H1 (cell line): ENCODE measurements at regions not wholly inside any gene's neighbourhood (a gene's known extent, or its start where the extent isn't known, plus 50 kb on each side); places are given as distances from the start of the nearest gene placed in this dataset.

Experiments used
- CTCF ChIA-PET: fragments of 300-600 bp; sonication (Branson Sonifier 250); formaldehyde crosslinking; loops from one replicate; lab custom pipeline; 2021; ENCODE audit not compliant: partially characterized antibody; lab: Charles Lee
- POLR2A ChIA-PET: fragments of 300-600 bp; sonication (Branson Sonifier 250); formaldehyde crosslinking; loops from one replicate; lab custom pipeline; 2021; ENCODE audit warnings: inconsistent platforms; ENCODE audit not compliant: partially characterized antibody; lab: Charles Lee
- DNase-seq, 2 experiments: peaks; one replicate each; pipeline versions ENCODE4 v3.0.0 to v3.0.0-alpha.2; 2010 to 2022; ENCODE audit warnings: low spot score in 2 of 2, low read depth in 1 of 2, mixed read lengths in 1 of 2
- FAIRE-seq: peaks from 2 replicates; lab custom pipeline; 2011; peaks lifted over from hg19 to GRCh38; lab: Jason Lieb, UNC
- H2AFZ ChIP-seq: 2 replicates; pipeline ENCODE4 v1.8.1; 2012; ENCODE audit warnings: low read length, inconsistent platforms
- H2AK5ac ChIP-seq: 2 replicates; pipeline ENCODE4 v1.6.1; 2013; ENCODE audit warnings: low read depth, low read length
- H2BK120ac ChIP-seq: replicated peaks from 2 replicates; pipeline ENCODE3; 2013; ENCODE audit warnings: low read depth, low read length, inconsistent platforms
- H2BK12ac ChIP-seq: 2 replicates; pipeline ENCODE4 v1.6.1; 2013; ENCODE audit warnings: low read depth, low read length
- H2BK15ac ChIP-seq: 2 replicates; pipeline ENCODE4 v1.6.1; 2013; ENCODE audit warnings: low read length
- H2BK20ac ChIP-seq: 2 replicates; pipeline ENCODE4 v1.6.1; 2013; ENCODE audit warnings: low read length
- H2BK5ac ChIP-seq: 2 replicates; pipeline ENCODE4 v1.6.1; 2013; ENCODE audit warnings: low read depth, low read length
- H3K14ac ChIP-seq: 2 replicates; pipeline ENCODE4 v1.6.1; 2013; ENCODE audit warnings: inconsistent platforms; ENCODE audit not compliant: insufficient read length
- H3K18ac ChIP-seq: 2 replicates; pipeline ENCODE4 v1.6.1; 2013; ENCODE audit warnings: low read length; ENCODE audit errors: extremely low read depth
- H3K23ac ChIP-seq: 2 replicates; pipeline ENCODE4 v1.6.1; 2013; ENCODE audit warnings: inconsistent platforms; ENCODE audit not compliant: insufficient read length
- H3K23me2 ChIP-seq: 2 replicates; pipeline ENCODE4 v1.6.1; 2013; ENCODE audit warnings: low read depth, low read length
- H3K27ac ChIP-seq: 2 replicates; pipeline ENCODE4 v1.6.1; 2011; ENCODE audit warnings: low read depth, low read length, inconsistent platforms
- H3K27me3 ChIP-seq, 4 experiments: replicated peaks in 1 of 4; 1 replicate in 1 of 4; 2 replicates in 3 of 4; pipeline versions ENCODE4 v1.6.1 to v1.8.1; 2011 to 2013; ENCODE audit warnings: low read length in 3 of 4, mild to moderate bottlenecking in 3 of 4, inconsistent platforms in 2 of 4, mixed read lengths in 2 of 4, moderate library complexity in 1 of 4; ENCODE audit not compliant: control insufficient read depth in 3 of 4, insufficient read depth in 3 of 4; ENCODE audit errors: extremely low read depth in 1 of 4
- H3K36me3 ChIP-seq, 4 experiments: 2 replicates each; pipeline versions ENCODE4 v1.6.1 to v1.8.1; 2011 to 2013; ENCODE audit warnings: mild to moderate bottlenecking in 4 of 4, low read length in 3 of 4, moderate library complexity in 2 of 4, control low read depth in 1 of 4, inconsistent platforms in 1 of 4; ENCODE audit not compliant: insufficient read depth in 4 of 4, control insufficient read depth in 2 of 4
- H3K4ac ChIP-seq: replicated peaks from 2 replicates; pipeline ENCODE3; 2013; ENCODE audit warnings: low read length, low read depth, mixed read lengths, inconsistent platforms; ENCODE audit not compliant: insufficient read length
- H3K4me1 ChIP-seq, 4 experiments: replicated peaks in 1 of 4; 1 replicate in 1 of 4; 2 replicates in 3 of 4; pipeline versions ENCODE4 v1.6.1 to v1.8.1; 2011 to 2013; ENCODE audit warnings: low read length in 3 of 4, inconsistent platforms in 2 of 4, mixed read lengths in 1 of 4; ENCODE audit not compliant: insufficient read depth in 4 of 4, control insufficient read depth in 3 of 4
- H3K4me2 ChIP-seq, 2 experiments: 2 replicates each; pipeline versions ENCODE4 v1.6.1 to v1.8.1; 2011 to 2013; ENCODE audit warnings: low read depth in 2 of 2, low read length in 2 of 2, control low read depth in 1 of 2, inconsistent platforms in 1 of 2, mild to moderate bottlenecking in 1 of 2; ENCODE audit not compliant: insufficient read depth in 1 of 2
- H3K4me3 ChIP-seq, 4 experiments: fragments of 200-600, 300-600 bp in 1 of 4; sonication (generic), shearing (Covaris generic), sonication (Bioruptor Twin) in 1 of 4; 2 replicates each; pipeline versions ENCODE4 v1.5.1 to v1.8.1; 2011 to 2016; ENCODE audit warnings: low read length in 4 of 4, low read depth in 3 of 4, control low read depth in 2 of 4, inconsistent platforms in 2 of 4, mild to moderate bottlenecking in 2 of 4, mixed read lengths in 1 of 4, moderate library complexity in 1 of 4; ENCODE audit not compliant: insufficient read depth in 2 of 4; ENCODE audit errors: extremely low read depth in 1 of 4
- H3K56ac ChIP-seq: replicated peaks from 2 replicates; pipeline ENCODE3; 2013; ENCODE audit warnings: low read depth, mild to moderate bottlenecking, mixed read lengths, low read length, inconsistent platforms; ENCODE audit not compliant: insufficient read length
- H3K79me1 ChIP-seq: 2 replicates; pipeline ENCODE4 v1.6.1; 2013; ENCODE audit warnings: low read depth, low read length, control low read depth
- H3K79me2 ChIP-seq, 2 experiments: 2 replicates each; pipeline versions ENCODE4 v1.6.1 to v1.8.1; 2012 to 2013; ENCODE audit warnings: low read length in 2 of 2, mild to moderate bottlenecking in 2 of 2, inconsistent platforms in 1 of 2; ENCODE audit not compliant: insufficient read depth in 2 of 2, control insufficient read depth in 1 of 2
- H3K9ac ChIP-seq, 4 experiments: replicated peaks in 1 of 4; 1 replicate in 1 of 4; 2 replicates in 3 of 4; pipeline versions ENCODE4 v1.6.1 to v1.8.1; 2011 to 2013; ENCODE audit warnings: low read depth in 3 of 4, low read length in 3 of 4, control low read depth in 2 of 4, mild to moderate bottlenecking in 2 of 4, moderate library complexity in 2 of 4, inconsistent platforms in 1 of 4; ENCODE audit errors: extremely low read depth in 1 of 4
- H3K9me3 ChIP-seq, 2 experiments: 2 replicates each; pipeline versions ENCODE4 v1.6.1 to v1.8.1; 2012 to 2013; ENCODE audit warnings: mild to moderate bottlenecking in 2 of 2, moderate library complexity in 2 of 2, control low read depth in 1 of 2, inconsistent platforms in 1 of 2, low read depth in 1 of 2, low read length in 1 of 2, mixed read lengths in 1 of 2; ENCODE audit not compliant: insufficient read depth in 2 of 2
- H4K20me1 ChIP-seq, 2 experiments: replicated peaks in 1 of 2; 2 replicates each; pipeline versions ENCODE3 to v1.8.1; 2011 to 2013; ENCODE audit warnings: inconsistent platforms in 2 of 2, low read length in 2 of 2, mild to moderate bottlenecking in 1 of 2; ENCODE audit not compliant: insufficient read depth in 2 of 2, control insufficient read depth in 1 of 2
- H4K5ac ChIP-seq: 2 replicates; pipeline ENCODE4 v1.6.1; 2013; ENCODE audit warnings: low read length, low read depth, mixed read lengths, inconsistent platforms; ENCODE audit not compliant: insufficient read length
- H4K8ac ChIP-seq: 2 replicates; pipeline ENCODE4 v1.8.0; 2013; ENCODE audit warnings: mild to moderate bottlenecking, moderate library complexity, low read length, inconsistent platforms; ENCODE audit not compliant: insufficient read depth; ENCODE audit errors: extremely low read depth
- H4K91ac ChIP-seq: replicated peaks from 2 replicates; pipeline ENCODE3; 2013; ENCODE audit warnings: low read length, mixed read lengths, inconsistent platforms; ENCODE audit not compliant: insufficient read length
- CBX5 ChIP-seq: fragments of 300-800, 300-1000 bp; sonication (generic); IDR thresholded peaks from 2 replicates; pipeline ENCODE4 v1.7.1; 2016; ENCODE audit warnings: antibody characterized with exemption, low read length, low read depth
- CBX8 ChIP-seq: fragments of 300-800, 300-1000 bp; sonication (generic); IDR thresholded peaks from 2 replicates; pipeline ENCODE4 v1.7.1; 2016; ENCODE audit warnings: low read depth, low read length, borderline replicate concordance
- CEBPB ChIP-seq: IDR thresholded peaks from 2 replicates; pipeline ENCODE4 v1.6.1; 2012; ENCODE audit warnings: low read depth, low read length
- CTBP2 ChIP-seq: IDR thresholded peaks from 2 replicates; pipeline ENCODE4 v1.7.0; 2011; ENCODE audit warnings: borderline replicate concordance, mild to moderate bottlenecking, moderate library complexity, mixed read lengths, low read length; ENCODE audit not compliant: insufficient read depth, insufficient read length
- EGR1 ChIP-seq: IDR thresholded peaks from 2 replicates; pipeline ENCODE4 v1.6.1; 2011; ENCODE audit warnings: low read depth, low read length, borderline replicate concordance
- EZH2 ChIP-seq: fragments of 200-600 bp; sonication (generic); IDR thresholded peaks from 2 replicates; pipeline ENCODE4 v1.7.1; 2012; ENCODE audit warnings: low read depth, mild to moderate bottlenecking, moderate library complexity, low read length, inconsistent platforms; ENCODE audit not compliant: severe bottlenecking
- MAFK ChIP-seq: IDR thresholded peaks from 2 replicates; pipeline ENCODE4 v1.6.1; 2012; ENCODE audit warnings: low read depth, mild to moderate bottlenecking, improper control_type of control experiment, low read length
- PHF8 ChIP-seq: fragments of 200-600 bp; sonication (generic); conservative IDR thresholded peaks from 2 replicates; pipeline ENCODE4 v1.7.1; 2012; ENCODE audit warnings: low read depth, mild to moderate bottlenecking, inconsistent platforms, low read length, moderate library complexity
- POU5F1 ChIP-seq: IDR thresholded peaks from 2 replicates; pipeline ENCODE4 v1.6.1; 2011; ENCODE audit warnings: low read depth, mild to moderate bottlenecking, low read length, moderate library complexity
- RBBP5 ChIP-seq: IDR thresholded peaks from 2 replicates; pipeline ENCODE4 v1.7.1; 2012; ENCODE audit warnings: low read depth, mild to moderate bottlenecking, inconsistent platforms, low read length, moderate library complexity, borderline replicate concordance
- RFX5 ChIP-seq: IDR thresholded peaks from 2 replicates; pipeline ENCODE4 v1.6.1; 2011; ENCODE audit warnings: low read depth, low read length, improper control_type of control experiment, borderline replicate concordance
- RXRA ChIP-seq: IDR thresholded peaks from 2 replicates; pipeline ENCODE4 v1.6.1; 2011; ENCODE audit warnings: low read depth, mild to moderate bottlenecking, low read length, moderate library complexity; ENCODE audit not compliant: insufficient read depth
- SP1 ChIP-seq: IDR thresholded peaks from 2 replicates; pipeline ENCODE4 v1.6.1; 2011; ENCODE audit warnings: low read depth, low read length
- WGBS, 2 experiments: shearing (Covaris generic) in 1 of 2; methylation state at CpG; one replicate each; pipeline versions ENCODE4 v1.1.6 to v1.1.7; 2013 to 2015; ENCODE audit warnings: low lambda C conversion rate in 2 of 2, mixed read lengths in 2 of 2, inconsistent platforms in 1 of 2, low coverage in 1 of 2, missing lambda C conversion rate in 1 of 2; ENCODE audit not compliant: insufficient replicate concordance in 2 of 2, insufficient coverage in 1 of 2, insufficient read length in 1 of 2; ENCODE audit errors: extremely low coverage in 1 of 2, missing lambda C conversion rate in 1 of 2; 5-methylcytosine and 5-hydroxymethylcytosine counted together
- TF ChIP-seq, protein P1 (sequence below): IDR thresholded peaks from 2 replicates; pipeline ENCODE4 v1.6.1; 2012; ENCODE audit warnings: inconsistent platforms

DNA sequence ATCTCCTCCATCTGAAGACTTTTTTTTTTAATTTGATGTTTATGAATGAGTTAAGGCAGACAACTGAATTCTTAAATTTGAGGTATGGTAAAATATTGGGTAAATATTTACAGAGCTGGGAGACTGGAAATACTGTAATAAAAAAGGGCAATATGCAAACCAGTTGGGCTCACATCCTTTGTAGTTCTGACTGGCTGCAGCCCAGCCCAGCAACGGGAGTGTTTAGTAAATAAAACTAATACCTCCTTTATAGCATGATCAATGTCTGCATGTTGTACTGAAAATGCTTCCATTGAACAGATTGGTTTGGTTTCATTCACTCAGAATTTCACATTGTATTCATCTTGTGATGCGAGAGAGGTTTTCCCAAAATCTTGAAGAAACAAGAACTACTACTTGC is 365.0 kb downstream of the DMRT2 start:
- DNase-seq, result no peak
- no peak overlapping the region for H4K91ac ChIP-seq
- H3K27me3 ChIP-seq, result no peaks in the 10 kb centered on the region
- no peak overlapping the region for H2BK20ac ChIP-seq
- no peak overlapping the region for H3K4ac ChIP-seq
- no peak for FAIRE-seq
- H3K18ac ChIP-seq, result no peak overlapping the region
- no peak overlapping the region for H3K4me2 ChIP-seq
- H3K4me3 ChIP-seq, result no peak overlapping the region
- H2AFZ ChIP-seq, result no peak overlapping the region
- H2BK120ac ChIP-seq, result no peak overlapping the region
- H2BK5ac ChIP-seq, result no peak overlapping the region
- H3K9me3 ChIP-seq, result peaks cover 66 to 88% of the 10 kb centered on the region in 2 experiments
- H3K4me1 ChIP-seq, result no peaks in the 10 kb centered on the region
- no peak overlapping the region for H3K14ac ChIP-seq
- H2BK12ac ChIP-seq, result no peak overlapping the region
- H3K36me3 ChIP-seq, result no peaks in the 10 kb centered on the region
- H3K79me2 ChIP-seq, result no peaks in the 10 kb centered on the region
- no peak overlapping the region for H3K56ac ChIP-seq
- no peaks in the 10 kb centered on the region for H3K23me2 ChIP-seq
- ChIA-PET CTCF (no interaction called here), POLR2A (no interaction called here)
- WGBS, 2 experiments, result 66% methylated on average over 2 of the region's 2 CpGs; no CpG with 5 or more reads in 1 of the 2 experiments
- H3K23ac ChIP-seq, result no peak overlapping the region
- no peak overlapping the region for H3K9ac ChIP-seq
- H3K79me1 ChIP-seq, result no peaks in the 10 kb centered on the region
- no peak overlapping the region for H4K5ac ChIP-seq
- no peaks in the 10 kb centered on the region for H4K20me1 ChIP-seq
- H3K27ac ChIP-seq, result no peak overlapping the region
- H4K8ac ChIP-seq, result no peak overlapping the region
- H2BK15ac ChIP-seq, result no peak overlapping the region
- H2AK5ac ChIP-seq, result no peak overlapping the region
- no peak for TF ChIP-seq MAFK
- TF ChIP-seq, protein P1, sequence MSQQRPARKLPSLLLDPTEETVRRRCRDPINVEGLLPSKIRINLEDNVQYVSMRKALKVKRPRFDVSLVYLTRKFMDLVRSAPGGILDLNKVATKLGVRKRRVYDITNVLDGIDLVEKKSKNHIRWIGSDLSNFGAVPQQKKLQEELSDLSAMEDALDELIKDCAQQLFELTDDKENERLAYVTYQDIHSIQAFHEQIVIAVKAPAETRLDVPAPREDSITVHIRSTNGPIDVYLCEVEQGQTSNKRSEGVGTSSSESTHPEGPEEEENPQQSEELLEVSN, result no peak
- TF ChIP-seq RFX5, result no peak
- no peak for TF ChIP-seq CBX5
- TF ChIP-seq POU5F1, result no peak
- TF ChIP-seq RXRA, result no peak
- no peak for TF ChIP-seq CTBP2
- TF ChIP-seq EZH2, result no peak
- TF ChIP-seq SP1, result no peak
- no peak for TF ChIP-seq PHF8
- TF ChIP-seq CEBPB, result no peak
- no peak for TF ChIP-seq CBX8
- TF ChIP-seq EGR1, result no peak
- TF ChIP-seq RBBP5, result no peak
